HL-60 (cell line): ENCODE measurements at regions not wholly inside any gene's neighbourhood (a gene's known extent, or its start where the extent isn't known, plus 50 kb on each side); places are given as distances from the start of the nearest gene placed in this dataset.

Experiments
- DNase-seq, 2 experiments: peaks; one replicate each; pipeline ENCODE4 v3.0.0-alpha.2; 2010 to 2020; ENCODE audit warnings: low read depth in 1 of 2, low spot score in 1 of 2
- H3K27ac ChIP-seq: fragments of 250-450 bp; sonication (Bioruptor Pico); replicated peaks from 2 replicates; pipeline ENCODE4 v1.5.1; 2020; ENCODE audit warnings: mild to moderate bottlenecking, moderate library complexity
- H3K27me3 ChIP-seq: fragments of 250-450 bp; sonication (Bioruptor Pico); 2 replicates; pipeline ENCODE4 v1.5.1; 2021; ENCODE audit warnings: mild to moderate bottlenecking, moderate library complexity; ENCODE audit not compliant: insufficient read depth, poor library complexity, severe bottlenecking
- H3K4me3 ChIP-seq: replicated peaks from 2 replicates; pipeline ENCODE4 v1.5.1; 2011; ENCODE audit warnings: mild to moderate bottlenecking, control low read depth, low read length; ENCODE audit not compliant: insufficient read depth
- GABPA ChIP-seq: IDR thresholded peaks from 2 replicates; pipeline ENCODE4 v1.6.1; 2012; ENCODE audit warnings: low read depth
- POLR2AphosphoS5 ChIP-seq: IDR thresholded peaks from 2 replicates; pipeline ENCODE4 v1.6.1; 2012; ENCODE audit warnings: low read depth
- SPI1 ChIP-seq: IDR thresholded peaks from 2 replicates; pipeline ENCODE4 v1.6.1; 2012; ENCODE audit warnings: low read depth, mild to moderate bottlenecking, borderline replicate concordance
- TF ChIP-seq, protein P1 (sequence below): IDR thresholded peaks from one replicate; pipeline ENCODE4 v1.5.1; 2011; ENCODE audit warnings: low read length, control low read depth, inconsistent platforms; ENCODE audit not compliant: insufficient read depth
- TF ChIP-seq, protein P2 (sequence below): IDR thresholded peaks from 2 replicates; pipeline ENCODE4 v1.6.1; 2012; ENCODE audit warnings: low read depth; ENCODE audit not compliant: insufficient replicate concordance

DNA sequence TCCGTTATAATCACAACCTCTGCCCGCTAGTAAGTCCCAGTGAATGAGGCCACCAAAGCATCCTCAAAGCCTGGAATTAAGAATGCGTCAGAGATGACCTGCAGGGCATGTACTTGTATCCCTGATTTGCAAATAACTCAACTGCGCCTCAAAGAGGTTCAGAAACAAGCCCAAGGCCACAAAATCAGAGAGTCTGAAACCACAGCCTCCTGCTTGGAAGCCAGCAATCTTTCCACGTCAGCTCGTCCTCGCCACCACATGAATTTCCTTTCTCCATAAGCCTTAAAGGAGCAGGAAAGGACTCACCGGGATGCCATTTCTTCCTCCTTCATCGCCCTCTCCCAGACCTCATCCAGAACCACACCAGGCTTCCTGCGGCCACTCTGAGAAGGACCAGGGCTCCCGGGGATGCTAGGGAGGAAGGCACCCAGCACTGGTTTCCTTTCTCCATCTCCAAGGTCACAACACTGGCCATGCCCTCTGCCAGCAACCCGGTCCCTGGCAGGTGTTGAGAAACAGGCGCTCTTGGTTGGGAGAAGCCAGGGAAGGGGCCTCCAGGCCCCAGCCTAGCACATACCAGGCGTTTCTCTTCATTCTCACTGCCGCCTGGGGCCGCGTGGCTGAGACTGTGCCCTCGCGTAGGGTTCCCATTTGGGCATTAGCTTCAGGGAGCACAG lies 191.2 kb upstream of the DIO3 start:
- no peak for DNase-seq

DNA sequence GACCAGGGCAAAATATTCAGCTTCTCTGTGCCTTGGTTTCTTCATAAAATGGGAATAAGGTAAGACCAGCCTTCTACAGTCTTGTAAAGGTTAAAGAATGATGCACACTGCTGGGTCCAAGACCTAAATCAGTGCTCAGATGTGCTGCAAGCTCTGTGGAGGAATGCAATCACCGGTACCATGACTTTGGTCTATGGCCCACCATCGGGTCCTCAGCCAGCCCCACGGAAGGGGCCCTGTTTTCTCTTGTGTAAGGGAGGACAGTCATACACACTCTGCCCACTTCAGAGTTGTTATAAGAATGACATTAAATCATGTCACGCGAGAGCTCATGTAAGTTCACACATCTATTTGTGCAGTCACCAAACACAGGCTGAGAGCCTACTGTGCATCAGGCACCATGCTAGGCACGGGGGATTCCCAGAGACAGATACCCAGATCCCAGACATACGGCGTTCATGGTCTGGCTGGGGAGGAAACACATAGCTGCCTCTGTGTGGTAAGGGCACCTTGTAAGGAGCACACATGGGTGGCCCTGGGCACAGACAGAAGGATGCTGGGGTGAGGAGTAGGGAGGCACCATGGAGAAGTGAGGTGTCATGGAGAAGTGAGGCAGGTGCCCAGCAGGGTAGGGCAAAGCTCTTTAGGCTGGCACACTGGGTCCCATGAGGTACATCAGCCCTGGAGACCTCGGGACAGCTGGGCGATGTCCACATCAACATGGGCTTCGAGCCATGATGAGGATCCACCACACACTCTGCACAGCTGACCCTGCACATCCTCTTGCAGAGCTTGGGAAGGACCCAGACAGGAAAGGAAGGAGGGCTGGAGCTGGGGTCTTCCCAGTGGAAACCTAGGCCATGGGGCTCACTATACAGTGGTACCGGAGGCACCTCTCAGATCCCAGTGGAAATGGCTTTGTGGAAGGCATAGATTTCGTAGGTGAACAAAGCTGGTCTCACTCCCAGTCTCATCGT lies 190.4 kb upstream of the DIO3 start:
- Histone ChIP-seq H3K27ac (no peak overlapping the region), H3K4me3 (no peak overlapping the region), H3K27me3 (no peaks in the 10 kb centered on the region)
- no peak for DNase-seq
- TF ChIP-seq, protein P1, sequence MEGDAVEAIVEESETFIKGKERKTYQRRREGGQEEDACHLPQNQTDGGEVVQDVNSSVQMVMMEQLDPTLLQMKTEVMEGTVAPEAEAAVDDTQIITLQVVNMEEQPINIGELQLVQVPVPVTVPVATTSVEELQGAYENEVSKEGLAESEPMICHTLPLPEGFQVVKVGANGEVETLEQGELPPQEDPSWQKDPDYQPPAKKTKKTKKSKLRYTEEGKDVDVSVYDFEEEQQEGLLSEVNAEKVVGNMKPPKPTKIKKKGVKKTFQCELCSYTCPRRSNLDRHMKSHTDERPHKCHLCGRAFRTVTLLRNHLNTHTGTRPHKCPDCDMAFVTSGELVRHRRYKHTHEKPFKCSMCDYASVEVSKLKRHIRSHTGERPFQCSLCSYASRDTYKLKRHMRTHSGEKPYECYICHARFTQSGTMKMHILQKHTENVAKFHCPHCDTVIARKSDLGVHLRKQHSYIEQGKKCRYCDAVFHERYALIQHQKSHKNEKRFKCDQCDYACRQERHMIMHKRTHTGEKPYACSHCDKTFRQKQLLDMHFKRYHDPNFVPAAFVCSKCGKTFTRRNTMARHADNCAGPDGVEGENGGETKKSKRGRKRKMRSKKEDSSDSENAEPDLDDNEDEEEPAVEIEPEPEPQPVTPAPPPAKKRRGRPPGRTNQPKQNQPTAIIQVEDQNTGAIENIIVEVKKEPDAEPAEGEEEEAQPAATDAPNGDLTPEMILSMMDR, result no peak
- TF ChIP-seq, protein P2, sequence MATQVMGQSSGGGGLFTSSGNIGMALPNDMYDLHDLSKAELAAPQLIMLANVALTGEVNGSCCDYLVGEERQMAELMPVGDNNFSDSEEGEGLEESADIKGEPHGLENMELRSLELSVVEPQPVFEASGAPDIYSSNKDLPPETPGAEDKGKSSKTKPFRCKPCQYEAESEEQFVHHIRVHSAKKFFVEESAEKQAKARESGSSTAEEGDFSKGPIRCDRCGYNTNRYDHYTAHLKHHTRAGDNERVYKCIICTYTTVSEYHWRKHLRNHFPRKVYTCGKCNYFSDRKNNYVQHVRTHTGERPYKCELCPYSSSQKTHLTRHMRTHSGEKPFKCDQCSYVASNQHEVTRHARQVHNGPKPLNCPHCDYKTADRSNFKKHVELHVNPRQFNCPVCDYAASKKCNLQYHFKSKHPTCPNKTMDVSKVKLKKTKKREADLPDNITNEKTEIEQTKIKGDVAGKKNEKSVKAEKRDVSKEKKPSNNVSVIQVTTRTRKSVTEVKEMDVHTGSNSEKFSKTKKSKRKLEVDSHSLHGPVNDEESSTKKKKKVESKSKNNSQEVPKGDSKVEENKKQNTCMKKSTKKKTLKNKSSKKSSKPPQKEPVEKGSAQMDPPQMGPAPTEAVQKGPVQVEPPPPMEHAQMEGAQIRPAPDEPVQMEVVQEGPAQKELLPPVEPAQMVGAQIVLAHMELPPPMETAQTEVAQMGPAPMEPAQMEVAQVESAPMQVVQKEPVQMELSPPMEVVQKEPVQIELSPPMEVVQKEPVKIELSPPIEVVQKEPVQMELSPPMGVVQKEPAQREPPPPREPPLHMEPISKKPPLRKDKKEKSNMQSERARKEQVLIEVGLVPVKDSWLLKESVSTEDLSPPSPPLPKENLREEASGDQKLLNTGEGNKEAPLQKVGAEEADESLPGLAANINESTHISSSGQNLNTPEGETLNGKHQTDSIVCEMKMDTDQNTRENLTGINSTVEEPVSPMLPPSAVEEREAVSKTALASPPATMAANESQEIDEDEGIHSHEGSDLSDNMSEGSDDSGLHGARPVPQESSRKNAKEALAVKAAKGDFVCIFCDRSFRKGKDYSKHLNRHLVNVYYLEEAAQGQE, result no peak
- no peak for TF ChIP-seq GABPA
- no peak for TF ChIP-seq SPI1
- no peak for TF ChIP-seq POLR2AphosphoS5

More for the DNA sequence above, 191.2 kb upstream of the DIO3 start:
- TF ChIP-seq, protein P1, result no peak
- TF ChIP-seq POLR2AphosphoS5, result no peak
- TF ChIP-seq GABPA, result no peak
- TF ChIP-seq, protein P2, result no peak
- TF ChIP-seq SPI1, result no peak
- no peaks in the 10 kb centered on the region for H3K27me3 ChIP-seq
- no peak overlapping the region for H3K4me3 ChIP-seq
- no peak overlapping the region for H3K27ac ChIP-seq

DNA sequence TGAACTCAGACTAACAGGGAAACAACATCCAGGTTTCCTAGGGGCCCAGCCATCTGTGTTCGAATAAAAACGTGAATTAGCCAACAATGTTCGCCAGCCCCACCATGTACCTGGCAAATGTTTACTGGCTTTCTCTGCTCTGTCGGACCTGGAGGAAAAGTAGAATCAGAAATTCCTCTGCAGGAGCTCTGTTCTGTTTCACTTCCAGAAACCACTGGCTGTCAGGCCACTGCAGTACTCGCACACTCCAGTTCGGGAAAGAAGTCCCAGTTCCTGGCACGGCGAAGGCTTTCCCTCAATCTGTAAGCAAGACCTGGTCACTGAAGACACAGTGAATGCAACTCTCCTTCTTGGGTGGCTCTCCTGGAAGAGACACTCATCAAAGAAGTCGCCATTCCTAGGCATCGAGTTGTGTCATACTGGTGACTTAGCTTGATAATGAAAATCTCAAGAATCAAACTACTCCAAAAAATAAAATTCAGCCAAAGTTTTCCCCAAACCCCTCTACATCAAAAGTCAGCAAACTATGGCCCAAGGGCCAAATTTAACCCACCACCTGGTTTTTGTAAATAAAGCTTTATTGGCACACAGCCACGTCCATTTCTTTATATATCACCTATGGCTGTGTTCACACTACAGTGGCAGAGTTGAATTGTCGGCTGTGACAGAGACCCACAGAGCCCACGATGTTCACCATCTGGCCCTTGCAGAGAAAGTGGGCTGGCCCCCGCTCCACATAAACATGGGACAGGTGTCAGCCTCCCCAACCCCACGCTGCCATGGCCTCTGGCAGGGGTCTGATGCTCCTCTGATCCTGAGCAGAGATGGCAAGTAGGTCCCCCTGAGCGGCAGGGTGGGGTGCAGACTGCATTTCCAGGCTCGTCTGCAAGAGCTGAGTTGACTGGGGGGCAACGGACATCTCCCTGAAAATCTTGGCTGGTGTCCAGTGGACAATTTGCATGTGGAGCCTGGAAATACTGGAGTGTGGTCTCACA lies 189.2 kb upstream of the DIO3 start:
- Histone ChIP-seq H3K27me3 (no peaks in the 10 kb centered on the region), H3K4me3 (no peak overlapping the region), H3K27ac (no peak overlapping the region)
- DNase-seq, result no peak
- TF ChIP-seq POLR2AphosphoS5, result no peak
- no peak for TF ChIP-seq GABPA
- TF ChIP-seq SPI1, result no peak
- TF ChIP-seq, protein P1, result no peak
